ENCODE measurements at regions not wholly inside any gene's neighbourhood (a gene's known extent, or its start where the extent isn't known, plus 50 kb on each side); places are given as distances from the start of the nearest gene placed in this dataset.
"Not testable (repeated sequence)": the region's sequence is repeated elsewhere in the genome, so short reads cannot be mapped to it uniquely, and the experiment has no call there.

DNA sequence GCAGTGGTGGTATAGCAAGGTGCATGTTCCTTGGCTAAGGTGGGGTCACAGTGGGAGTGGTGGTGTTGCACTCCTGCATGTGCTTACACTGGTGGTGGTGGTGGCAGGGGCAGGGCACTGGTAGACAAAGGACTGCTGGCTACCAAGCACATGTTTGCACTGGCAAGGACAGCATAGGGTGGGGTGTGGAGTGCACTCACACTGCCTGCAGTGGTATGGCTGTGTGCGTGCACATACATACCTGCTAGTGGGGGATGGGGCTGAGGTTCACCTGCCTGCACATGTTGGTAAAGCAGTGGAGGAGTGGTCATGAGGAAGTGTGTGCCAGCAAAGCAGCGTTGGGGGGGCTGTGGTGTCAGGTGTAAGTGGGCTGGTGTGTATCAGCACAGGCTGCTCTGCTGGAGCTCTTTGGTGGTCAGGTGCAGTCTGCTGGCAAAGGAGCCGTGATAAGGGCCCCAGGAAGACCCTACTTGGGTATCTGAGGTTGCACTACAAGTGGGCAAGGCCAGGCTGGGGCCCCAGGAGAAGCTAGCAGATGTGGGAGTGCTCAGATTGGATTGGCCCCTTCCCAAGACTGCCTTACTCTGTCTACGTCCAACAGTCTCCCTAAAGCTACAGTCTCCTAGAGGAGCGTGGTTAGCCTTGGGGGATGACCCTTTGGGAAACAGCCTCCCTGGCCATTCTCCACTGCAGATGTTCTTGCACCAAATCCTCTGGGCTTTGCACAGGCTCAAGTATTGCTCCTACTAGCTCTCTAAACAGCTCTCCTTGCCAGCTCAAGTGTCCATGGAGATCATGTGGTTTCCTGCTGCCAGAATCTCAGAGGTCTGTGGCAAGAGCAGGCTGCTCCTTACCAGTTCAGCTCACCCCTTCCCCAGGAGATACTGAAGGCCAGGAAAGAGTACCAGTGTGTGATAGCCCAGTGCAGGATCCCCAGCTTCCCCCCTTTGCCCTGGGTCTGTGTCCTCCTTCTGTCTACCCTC is 486.3 kb upstream of the PABPC4L start:
- no peak for DNase-seq

DNA sequence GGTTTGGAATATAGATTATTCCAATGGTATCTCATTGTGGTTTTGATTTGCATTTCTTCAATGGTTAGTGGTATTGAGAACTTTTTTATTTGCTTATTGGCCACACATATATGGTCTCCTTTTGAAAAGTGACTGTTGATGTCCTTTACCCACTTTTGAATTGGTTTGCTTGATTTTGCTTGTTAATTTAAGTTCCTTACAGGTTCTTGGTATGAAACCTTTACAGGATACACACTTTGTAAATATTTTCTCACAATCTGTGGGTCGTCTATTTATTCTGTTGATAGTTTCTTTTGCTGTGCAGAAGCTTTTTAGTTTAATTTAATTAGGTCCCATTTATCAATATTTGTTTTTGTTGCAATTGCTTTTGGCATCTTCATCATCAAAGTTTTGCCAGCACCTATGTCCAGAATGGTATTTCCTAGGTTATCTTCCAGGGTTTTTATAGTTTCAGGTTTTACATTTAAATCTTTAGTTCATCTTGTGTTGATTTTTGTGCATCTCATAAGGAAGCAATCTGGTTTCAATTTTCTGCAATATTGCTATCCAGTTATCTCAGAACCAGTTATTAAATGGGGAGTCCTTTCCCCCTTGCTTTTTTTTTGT is 475.7 kb upstream of the PABPC4L start:
- DNase-seq: no peak

DNA sequence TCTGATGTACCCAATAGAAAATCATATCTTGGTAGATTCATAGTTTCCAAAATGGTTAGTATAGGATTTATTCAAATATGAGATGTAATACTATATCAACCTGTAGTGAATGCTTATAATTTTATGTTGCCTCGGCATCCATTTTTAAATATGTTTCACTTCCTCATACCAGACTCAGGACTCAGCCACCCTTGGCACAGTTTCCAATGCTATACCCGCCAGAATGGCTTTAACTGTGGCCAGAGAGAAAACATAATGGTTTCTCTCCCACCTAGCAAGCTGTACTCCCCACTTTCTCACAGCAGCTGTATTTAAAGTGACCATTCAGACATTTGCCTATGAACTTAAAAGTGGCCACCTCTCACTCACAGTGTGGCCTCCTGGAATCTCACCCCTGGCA is 466.6 kb upstream of the PABPC4L start:
- peak; percentile 23 for DNase-seq

DNA sequence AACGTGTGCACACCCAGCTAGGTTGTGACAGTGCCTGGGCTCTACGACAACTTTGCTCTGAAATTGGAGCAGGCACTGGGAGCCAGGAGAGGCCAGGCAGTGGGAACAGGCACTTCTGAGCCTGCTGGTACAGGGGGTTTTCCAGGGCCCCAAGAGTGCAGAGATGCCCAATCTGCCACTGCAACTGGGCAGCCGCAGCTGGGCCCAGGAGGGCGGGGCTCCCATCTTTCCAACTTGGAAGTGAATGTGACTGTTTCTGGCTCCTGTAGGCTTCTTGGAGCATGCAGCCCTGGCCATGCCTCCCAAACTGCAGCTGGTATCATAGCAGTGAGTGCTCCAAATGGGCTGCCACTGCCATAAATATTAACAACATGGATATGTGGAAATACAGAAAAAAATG is 465.1 kb upstream of the PABPC4L start:
- DNase-seq: no peak

DNA sequence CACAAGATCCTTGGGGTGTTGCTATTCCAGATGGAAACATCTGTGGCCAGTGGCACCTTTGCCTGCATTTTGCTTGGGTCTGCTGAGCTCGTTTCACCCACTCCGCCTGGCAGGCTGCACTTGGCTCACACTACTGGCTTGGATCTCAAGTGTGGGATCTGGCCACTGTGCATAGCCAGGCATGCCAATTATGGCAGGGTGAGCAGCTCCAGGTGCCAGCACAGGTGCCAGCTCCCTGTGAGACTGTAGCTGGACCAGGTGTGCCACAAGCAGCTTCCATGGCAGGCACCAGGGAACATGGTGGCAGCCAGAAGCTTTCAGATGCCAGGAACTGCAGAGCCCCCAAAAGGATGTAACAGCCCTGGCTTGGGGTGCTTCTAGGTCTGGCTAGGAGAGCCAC is 463.8 kb upstream of the PABPC4L start:
- DNase-seq: no peak

DNA sequence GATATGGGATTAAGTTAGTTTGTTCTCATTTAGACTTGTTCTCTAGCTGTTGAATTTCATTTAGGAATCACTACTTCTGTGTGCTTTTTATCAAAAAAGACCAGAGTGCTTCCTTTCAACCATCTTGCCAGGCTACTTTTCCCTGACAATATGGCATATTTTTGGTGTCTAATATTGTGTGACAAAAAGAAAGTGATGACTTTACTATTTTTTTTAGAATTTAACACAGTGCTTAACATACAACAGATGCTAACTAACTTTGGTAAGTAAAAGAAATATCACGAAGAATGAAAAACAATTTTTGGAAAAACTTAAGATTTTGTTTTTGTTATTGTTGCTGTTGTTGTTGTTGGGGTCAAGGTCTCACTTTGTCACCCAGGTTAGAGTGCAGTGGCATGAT is 462.2 kb upstream of the PABPC4L start:
- no peak for DNase-seq

DNA sequence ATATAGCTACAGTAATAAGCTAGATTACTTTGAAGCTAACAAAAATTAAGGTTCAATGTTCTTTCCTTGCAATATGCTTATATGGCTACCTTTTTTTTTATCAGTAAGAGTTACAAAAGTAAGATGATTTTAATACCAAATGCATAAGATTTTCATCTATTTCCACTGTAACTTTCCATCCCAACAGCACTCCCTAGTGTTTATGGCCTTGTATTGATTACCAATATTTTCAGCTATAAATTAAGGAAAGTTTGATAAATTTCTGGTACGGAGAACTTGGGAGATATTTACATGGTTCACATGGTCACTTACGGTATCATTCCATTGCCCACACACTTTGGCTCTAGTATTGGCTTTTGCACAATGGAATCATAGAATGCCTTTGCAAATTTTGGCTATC is 448.9 kb upstream of the PABPC4L start:
- no peak for DNase-seq

DNA sequence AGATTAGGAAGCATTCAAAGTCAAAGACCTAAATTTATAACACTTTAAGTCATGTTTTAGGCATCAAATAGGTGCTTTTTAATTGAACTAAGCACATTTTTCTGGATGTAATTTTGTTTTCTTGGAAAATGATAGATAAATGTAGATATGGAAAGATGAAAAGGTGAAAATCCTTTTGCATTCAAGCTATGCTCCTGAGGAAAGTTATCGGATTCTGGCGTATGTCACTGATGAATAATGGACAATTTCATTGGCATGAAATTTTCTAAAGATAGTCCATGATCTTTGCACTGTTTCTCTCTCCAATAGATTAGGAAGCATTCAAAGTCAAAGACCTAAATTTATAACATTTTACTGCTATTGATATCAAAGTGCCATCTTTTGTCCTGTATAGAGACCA is 444.2 kb upstream of the PABPC4L start:
- DNase-seq: no peak

DNA sequence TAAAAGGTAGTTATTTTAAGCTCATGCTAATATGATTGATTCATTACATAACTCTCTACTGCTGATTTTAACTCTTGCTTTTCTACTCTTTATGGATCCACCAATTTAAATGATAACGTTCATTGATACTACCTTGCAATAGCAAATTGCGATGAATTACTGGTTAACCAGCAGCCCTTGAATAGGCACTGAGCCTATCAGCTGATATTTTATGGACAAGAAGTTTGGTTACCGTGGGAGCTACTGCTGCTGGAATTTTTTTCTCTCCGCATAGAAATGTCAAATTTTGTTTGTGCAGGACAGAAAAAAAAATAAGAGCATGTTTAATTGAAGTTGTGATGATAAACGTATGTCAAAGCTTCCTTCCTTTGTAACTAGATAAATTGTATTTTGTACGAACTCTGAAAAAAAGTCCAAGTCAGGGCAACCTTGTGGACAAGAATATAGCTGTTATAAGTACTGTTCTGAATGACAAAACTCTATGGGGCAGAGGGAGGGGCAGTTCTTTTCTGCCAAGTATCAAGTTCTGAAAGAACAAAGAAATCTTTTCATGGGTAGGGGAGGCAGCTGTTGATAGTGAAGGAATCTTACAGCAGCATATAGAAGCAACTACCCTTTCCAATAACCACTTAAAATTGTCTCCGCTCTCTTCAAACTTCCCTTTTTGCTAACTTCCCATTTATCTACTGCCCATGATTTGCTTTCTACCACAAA is 434.9 kb upstream of the PABPC4L start:
- no peak for DNase-seq

DNA sequence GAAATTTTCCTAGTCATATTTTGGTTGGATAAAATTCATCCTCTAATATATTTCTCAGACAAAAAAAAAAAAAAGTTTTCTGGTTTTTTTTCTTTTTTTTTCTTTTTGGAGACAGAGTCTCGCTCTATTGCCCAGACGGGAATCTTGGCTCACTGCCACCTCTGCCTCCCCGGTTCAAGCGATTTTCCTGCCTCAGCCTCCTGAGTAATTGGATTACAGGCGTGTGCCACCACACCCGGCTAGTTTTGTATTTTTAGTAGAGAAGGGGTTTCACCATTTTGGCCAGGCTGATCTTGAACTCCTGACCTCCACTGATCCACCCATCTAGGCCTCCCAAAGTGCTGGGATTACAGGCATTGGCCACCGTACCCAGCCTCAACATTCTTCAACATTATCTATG is 432.7 kb upstream of the PABPC4L start:
- DNase-seq: no peak

DNA sequence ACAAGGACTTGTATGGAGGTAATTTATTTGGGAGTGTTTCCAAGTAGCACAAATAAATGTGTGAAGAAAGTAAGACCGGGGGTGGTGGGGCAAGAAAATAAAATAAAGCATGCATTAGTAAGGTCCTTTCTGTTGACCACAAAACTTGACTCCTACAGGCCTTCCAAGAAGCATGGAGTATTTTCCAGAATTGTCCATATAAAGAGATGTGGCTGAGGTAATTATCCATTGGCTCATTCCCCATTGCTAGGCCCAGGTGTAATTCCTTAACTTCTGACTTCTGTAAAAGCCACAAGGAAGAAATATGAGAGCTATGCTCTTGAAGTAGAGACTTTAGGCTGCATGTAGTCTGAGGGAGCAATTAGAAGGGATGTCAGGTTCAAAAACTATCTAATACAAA is 430.5 kb upstream of the PABPC4L start:
- DNase-seq: no peak

DNA sequence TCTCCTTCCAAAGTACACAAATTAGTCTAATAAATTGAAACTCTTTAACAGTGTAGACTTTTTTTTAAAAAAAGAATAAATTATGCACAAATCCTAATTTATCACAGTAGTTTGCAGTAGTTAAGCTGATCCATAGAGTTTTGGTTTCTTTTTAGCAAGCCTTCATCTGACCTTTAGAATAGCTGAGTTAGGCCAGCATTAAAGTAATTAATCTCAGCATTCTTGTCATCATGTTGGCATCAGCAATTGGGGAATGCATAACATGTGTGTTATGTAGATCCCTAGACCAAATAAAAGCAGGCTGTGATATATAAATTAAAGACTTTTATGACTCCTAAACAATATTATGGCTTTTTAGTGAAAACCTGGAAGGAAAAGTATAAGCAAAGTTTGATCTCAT is 426.5 kb upstream of the PABPC4L start:
- DNase-seq: no peak

DNA sequence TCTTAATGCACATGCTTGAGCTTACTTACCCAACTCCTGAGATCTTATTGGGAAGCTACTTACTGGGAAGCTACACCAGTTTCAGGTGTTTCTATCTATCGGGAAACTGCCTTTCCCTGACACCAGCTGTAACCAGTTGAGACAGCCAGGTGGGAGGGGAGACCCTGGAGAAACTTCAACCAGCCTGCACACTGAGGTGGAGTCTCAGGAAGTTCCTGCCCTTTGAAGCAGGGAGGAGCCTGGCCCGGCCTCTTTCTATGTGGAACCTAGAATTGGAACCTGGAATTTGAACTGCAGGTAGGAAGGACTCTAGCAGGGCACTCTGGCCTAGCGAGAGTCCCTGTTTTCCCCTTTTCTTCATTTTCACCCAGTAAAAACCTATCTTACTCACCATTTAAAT is 425.8 kb upstream of the PABPC4L start:
- DNase-seq: no peak

DNA sequence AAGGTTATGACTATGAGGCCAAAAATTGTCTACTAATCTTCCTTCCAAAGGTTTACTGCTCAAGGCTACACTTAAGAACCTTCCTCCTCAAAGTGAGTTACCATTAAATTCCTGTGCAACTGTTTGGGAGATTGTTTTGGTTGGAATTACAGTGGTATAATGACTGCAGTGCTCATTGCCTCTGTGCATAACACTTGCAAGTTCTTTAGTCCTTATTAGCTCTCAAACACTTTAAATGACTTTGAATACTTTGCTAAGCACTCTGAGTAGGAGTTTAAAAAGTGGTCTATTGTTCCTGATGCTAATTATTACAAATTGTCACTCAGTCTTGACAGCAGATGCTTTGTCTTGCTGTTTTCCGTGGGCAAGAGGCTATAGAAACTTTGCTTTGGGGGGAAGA is 422.8 kb upstream of the PABPC4L start:
- DNase-seq: no peak

DNA sequence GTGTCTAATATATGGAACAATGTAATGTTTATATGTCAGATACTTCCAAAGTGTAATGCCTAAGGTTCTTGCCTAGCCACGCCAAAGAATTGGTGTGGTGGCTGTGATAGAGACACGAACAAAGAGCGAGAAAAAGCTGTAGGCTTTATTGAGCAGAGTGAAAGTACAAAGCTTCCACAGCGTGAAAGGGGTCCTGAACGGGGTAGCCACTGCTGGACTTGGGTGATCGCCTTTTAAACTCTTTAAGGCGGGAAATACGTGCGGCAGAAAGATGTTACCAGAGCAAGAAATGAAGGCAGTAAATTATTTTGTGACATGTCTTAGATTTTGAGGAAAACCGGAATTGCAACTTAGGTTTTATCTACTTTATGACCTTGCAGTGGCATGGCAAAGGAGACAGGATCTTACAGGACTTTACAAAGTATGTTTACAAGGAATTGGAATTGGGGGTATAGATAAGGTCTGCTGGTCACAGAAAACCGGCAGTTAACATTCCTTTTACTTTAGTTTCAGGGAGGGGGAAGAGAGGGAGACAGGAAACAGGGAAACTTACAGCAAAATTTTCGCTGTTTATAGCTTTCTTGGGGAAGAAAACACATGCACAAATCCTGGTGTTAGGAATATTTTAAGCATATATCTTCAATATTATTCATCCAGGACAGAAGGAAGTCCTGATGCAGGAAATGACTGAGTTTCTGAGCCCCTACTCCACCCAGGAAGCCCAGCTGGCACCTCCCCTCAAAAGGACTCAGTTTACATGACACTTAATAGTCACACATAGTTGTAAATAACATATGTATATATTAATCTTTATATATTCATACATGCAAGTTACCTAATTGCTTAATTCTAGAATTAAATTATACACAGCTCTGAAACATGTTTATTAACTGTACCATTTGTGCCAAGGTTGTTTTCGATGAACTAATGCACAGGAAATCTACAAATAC is 421.3 kb upstream of the PABPC4L start:
- DNase-seq: not testable (repeated sequence)

DNA sequence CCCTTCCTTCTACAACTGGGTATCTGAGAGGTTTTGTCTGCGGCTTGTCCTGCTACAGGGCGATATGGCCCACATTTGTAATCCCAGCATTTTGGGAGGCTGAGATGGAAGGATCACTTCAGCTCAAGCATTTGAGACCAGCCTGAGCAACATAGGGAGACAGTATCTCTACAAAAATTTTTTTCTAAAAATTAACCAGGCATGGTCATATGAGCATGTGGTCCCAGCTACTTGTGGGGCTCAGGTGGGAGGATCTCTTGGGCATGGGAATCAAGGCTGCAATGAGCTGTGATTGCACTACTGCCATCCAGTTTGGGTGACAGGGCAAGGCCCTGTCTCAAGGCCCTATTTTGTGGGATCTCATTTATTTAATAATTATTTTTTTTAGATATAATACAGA is 420.6 kb upstream of the PABPC4L start:
- DNase-seq: no peak

DNA sequence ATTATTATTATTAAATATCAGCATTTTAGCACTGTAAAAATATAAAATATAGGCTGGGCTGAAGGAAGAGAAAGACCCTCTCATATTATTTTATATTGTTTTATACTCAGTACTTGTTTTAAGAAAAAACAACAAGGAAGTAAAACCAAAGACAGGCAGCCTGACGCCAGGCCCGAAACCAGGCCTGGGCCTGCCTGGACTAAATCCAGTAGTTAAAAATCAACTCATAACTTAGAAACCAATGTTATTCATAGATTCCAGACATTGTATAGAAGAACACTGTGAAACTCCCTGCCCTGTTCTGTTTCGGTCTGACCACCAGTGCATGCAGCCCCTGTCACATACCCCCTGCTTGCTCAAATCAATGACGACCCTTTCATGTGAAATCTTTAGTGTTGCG is 420.1 kb upstream of the PABPC4L start:
- DNase-seq: not testable (repeated sequence)

DNA sequence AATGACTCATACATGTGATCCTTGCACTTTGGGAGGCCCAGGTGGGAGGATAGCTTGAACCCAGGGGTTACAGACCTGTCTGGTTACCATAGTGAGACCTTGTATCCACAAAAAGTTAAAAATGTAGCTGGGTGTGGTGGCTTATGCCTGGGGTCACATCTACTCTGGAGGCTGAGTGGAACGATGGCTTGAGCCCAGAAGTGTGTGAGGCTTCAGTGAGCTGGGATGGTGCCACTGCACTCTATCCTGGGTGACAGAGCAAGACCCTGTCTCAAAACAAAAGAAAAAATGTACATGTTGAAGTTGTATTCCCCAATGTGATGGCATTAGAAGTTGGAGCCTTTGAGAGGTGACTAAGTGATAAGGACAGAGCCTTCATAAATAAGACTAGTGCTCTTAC is 409.4 kb upstream of the PABPC4L start:
- no peak for DNase-seq

DNA sequence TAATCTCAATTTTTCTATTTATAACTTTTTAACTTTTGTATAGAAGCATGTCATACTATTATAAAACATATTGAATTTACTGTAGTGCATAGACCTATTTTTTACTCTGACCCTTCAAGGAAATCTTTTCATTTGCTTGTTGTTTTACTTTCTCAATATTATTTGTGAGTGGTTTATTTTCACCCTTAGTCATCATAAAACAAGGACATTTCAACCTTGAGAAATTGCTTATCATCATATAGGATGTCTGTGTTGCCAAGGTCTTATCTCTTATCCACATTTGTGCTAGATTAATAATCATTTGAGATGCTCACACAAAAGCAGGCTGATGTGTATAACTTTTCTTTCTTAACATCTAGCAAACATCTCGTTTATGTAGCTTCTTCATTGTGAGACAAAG is 408.6 kb upstream of the PABPC4L start:
- no peak for DNase-seq

DNA sequence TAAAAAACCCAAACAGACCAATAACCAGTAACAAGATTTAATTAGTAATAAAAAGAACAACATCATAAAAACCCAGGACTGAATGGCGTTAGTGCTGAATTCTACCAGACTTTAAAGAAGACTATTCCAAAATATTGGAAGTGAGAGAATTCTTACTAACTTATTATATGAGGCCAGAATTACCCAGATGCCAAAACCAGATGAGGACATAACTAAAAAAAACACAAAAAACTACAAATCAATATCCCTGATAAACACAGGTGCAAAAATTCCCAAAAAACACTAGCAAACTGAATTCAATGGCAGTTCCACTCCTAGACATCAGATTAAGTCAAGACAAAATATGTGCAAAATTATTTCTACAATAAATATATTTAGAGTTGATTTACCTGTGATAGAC is 400.1 kb upstream of the PABPC4L start:
- no peak for DNase-seq

DNA sequence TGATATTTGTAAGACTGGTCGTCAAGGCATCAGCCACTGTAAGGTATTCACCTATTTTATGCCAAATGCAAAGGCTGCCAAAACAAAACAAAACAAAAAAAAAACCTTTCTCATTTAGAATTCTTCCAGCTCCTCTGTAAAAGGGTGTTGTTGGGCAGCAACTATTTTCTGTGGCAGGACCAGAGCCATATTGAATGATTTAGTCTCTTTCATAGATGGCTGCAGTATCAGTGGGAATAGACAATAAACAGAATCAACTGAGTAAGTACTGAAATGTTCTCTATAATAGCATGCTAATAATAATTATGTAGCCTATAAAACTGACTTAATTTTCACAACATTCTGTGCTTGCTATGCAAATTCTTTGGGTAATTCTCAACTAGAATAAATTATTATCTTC is 389.7 kb upstream of the PABPC4L start:
- no peak for DNase-seq

DNA sequence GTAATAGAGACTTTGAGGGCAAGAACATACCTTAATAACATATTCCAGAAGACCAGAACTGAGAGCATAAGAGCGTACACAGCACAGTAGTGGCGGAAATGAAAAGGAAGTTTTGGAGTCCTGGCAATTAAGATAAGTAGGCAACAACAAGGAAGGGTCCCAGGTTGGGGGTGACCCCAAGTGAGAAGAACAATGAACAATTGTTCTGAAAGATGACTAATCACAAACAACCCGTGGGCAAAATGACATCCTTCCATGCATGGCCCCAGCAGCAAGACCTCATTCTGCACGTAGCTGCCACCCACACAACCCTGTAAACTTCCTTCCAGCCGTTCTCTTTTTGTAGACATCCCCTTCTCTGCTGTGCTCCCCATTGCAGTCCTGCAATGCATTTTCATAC is 384.4 kb upstream of the PABPC4L start:
- no peak for DNase-seq

DNA sequence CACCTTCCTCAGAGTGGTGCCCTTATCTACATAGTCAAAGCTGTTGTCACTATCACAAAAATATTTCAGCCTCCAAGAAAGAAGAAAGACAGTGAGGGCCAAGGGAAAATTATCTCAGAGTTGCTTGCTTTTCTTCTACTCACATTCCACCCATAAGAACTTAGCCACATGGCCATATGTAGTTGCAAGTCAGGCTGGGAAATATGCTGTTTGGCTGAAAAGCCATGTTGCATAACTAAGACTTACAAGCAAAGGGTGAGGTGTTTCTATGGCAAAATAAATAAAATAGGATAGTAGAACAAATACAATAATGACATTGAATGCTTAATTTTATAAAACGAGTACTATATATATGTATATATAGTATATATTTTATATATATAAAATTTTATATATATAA is 365.9 kb upstream of the PABPC4L start:
- no peak for DNase-seq
